NOMO-1 treated with DMSO at 0.1 percent for 48 hours (cell line): ENCODE measurements at regions not wholly inside any gene's neighbourhood (a gene's known extent, or its start where the extent isn't known, plus 50 kb on each side); places are given as distances from the start of the nearest gene placed in this dataset.
"Not testable (repeated sequence)": the region's sequence is repeated elsewhere in the genome, so short reads cannot be mapped to it uniquely, and the experiment has no call there.

Source experiments
- DNase-seq: peaks from one replicate; lab custom pipeline; 2025; ENCODE audit not compliant: unreplicated experiment; lab: John Stamatoyannopoulos, UW

DNA sequence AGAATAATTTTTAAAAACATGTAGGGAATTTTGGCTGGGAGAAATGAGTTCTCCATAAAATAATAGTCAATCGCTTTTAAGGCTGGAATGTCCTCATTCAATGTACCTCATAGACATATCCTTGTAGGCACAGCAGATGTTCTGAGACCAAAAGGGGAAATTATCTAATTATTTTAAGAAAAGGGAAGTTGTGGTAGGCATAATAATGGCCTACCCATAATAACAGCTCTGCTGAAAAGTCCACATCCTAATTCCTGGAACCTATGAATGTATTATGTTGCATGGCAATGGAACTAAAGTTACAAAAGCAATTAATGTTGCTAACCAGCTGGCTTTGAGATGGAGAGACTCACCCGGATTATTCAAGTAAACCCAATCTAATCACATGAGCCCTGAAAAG is 216.1 kb downstream of the TRIM36 start:
- peak; percentile 56 for DNase-seq

DNA sequence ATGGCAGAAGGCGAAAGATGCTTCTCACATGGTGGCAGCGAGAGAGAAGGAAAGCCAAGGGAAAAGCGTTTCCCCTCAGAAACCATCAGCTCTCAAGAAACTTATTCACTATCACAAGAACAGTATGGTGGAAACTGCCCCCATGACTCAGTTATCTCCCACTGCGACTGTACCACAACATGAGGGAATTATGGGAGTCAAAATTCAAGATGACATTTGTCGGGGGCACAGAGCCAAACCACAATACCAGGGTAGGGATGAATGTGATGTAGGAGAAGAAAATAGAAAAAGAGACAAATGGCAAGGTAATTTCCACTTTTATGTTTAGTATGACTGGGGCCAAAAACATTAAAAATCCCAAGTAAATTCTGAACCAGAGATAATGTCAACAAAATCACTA is 216.8 kb downstream of the TRIM36 start:
- no peak for DNase-seq

DNA sequence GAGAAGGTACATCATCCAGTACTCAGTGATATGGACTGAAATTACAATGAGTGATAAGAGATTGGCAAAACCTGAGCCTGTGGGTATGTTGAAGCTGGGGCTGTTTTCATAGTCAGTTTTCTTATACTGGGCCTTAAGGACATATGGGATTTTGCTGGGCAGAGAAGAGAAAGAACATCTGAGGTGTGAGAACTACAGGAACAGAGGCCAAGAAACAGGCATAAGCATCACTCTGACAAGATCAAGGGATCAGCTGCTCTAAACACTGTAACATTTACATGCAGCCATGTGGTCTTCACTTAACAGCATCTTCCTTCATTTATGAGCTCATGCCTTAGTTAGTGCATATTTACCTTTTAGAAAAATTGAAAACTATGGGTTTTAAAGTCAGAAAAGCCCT is 220.0 kb downstream of the TRIM36 start:
- no peak for DNase-seq

DNA sequence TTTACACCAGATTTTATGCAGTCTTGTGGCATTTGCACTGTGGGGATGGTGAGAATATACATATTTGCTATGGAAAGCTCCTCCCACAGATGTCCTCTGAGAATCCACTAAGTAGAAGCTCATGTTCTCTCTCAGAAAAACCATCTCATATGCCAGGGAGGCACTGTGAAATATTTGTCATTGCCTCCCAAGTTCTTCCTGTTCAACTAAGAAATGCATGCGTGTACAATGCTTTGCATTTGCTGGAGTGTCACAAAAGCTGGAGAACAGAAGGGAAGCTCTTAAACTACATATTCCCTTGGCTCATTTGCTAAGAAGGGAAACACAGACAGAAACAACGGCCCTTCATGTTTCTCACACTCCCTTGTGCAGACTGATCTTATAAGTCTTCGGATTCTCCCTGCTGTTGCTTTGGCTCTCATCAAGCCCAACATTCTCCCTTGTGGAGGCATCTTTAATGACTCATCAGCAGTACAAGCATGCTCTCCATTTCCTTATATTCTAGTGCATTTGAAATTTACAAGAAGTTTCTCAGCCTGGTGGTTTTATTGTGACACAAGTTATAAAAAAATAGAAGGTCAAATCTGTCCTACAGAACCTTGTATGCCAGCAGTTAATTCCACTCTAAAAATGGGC is 220.6 kb downstream of the TRIM36 start:
- DNase-seq: no peak

DNA sequence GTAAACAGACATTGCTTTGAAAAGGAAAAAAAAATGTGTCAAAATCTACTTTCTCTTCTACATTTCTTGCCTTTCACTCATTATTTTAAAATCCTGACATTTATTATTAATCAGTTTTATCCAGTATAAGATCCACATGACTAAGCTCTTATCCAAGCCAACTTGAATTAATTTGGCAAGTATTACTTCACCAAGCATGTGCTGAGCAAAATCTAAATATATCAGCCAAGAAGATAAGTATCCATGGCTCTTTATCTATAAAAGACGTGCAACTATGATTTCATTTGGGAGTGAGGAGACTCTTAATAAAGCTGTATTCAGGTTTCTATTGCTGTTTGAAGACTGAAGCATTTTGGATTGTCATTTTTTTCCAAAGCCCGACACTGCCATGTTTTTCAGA is 221.3 kb downstream of the TRIM36 start:
- DNase-seq: no peak

DNA sequence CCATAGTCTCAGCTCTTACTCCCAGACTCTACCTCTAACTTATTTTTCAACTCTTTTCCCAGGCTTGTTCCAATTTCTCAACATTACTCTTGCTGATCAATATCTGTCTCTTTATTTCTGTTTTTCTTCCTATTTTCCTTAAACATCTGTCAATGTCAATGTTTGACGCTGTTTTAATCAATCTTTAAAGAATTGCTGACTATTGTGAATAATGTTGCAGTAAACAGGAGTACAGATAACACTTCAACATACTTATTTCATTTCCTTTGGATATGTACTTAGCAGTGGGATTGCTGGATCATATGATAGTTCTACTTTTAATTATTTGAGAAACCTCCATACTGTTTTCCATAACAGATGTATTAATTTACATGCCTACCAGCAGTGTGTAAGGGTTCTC is 229.0 kb downstream of the TRIM36 start:
- no peak for DNase-seq

DNA sequence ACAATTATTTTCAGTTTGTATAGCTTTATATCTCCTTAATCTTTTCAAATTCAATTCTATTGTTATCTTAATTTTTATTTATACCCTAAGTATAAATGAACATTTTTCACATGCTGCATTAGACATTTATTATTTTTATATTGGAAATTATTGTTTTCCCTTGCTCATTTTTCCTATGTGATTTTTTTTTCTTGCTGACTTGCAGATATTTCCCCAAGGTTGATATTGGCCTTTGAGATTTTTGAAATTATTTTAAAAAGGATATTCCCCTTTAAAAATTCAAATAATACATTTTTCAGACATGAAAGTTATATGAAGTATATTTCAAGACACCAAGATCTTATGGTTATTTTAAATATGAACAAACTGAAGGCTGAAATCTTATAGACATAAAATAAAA is 234.2 kb downstream of the TRIM36 start:
- no peak for DNase-seq

DNA sequence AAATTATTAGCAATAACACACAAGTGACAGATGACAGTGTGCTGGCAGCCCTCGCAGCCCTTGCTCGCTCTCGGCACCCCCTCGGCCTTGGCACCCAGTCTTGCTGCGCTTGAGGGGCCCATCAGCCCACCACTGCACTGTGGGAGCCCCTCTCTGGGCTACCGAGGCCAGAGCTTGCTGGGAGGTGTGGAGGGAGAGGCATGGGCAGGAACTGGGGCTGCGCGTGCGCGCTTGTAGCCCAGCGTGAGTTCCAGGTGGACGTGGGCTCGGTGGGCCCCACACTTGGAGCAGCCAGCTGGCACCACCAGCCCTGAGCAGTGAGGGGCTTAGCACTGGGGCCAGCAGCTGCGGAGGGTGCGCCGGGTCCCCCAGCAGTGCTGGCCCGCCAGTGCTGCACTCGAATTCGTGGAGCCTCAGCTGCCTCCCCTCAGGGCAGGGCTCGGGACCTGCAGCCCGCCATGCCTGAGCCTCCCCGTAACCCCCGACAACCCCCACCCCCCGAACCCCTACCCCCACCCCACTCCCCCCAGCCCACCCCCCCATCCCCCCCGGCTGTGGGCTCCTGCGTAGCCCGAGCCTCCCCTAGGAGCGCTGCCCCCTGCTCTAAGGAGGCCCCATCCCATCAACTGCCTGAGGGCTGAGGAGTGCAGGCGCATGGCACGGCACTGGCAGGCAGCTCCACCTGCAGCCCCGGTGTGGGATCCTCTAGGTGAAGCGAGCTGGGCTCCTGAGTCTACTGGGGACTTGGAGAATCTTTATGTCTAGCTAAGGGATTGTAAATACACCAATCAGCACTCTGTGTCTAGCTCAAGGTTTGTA is 240.9 kb downstream of the TRIM36 start:
- DNase-seq: no peak

DNA sequence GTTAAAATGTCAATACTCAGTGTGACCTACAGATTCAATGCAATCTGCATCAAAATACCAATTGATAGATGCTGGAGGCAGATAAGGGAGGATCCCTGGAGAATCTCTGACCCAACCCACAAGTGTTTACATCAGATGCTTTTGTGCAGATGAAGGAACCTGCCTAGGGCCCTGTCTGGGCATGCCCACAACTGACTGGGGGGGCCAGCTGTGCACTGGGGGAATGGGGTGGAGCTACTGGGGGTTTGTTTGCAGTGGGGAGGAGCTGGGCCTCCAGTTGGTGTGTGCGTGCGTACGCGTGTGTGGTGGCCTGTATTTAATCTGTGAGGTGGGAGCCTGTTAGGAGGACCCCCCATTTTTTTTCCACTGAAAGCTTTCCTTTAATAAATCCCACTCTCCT is 244.9 kb downstream of the TRIM36 start:
- no peak for DNase-seq

DNA sequence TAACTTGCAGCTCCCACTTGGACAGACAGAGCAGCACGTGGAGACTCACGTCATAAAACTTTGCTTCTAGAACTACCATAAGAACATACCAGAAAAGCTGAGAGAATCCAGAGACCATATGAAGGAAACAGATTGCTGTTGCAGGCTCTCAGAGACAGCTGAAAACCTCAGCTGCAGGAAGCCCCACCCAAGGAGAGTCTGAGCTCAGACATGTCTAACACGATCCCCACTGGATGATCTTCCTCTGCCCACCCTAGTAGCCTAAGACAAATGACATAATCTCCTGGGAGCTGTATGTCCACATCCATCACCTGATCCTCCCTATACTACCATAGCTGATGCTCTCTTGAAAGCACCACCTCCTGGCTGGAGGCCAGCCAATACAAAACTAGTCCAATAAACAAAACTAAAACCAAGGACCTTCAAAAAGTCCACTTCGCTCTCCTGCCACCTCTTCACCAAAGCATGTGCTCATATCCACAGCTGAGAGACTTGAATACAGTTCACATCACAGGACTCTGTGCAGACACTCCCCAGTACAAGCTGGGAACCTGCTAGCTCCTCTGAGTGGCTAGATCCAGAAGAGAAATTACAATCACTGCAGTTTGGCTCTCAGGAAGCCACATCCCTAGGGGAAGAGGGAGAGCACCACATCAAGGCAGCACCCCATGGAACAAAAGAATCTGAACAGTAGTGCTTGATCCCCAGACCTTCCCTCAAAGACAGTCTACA is 257.4 kb downstream of the TRIM36 start:
- DNase-seq: no peak

DNA sequence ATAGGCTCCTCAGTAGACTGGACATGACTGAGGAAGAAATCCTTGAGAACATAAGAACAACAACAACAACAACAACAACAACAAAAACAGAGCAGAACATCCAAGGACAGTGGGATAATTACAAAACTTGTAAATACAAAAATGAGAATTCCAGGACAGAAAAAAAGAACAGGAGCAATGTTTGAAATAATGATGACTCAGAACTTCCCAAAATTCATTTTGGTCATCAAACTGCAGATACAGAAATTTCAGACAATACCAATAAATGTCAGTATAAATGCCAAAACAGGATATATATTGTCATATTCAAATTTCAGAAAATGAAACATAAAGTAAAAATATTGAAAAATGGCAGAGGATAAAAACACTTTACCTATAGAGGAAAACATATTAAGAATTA is 259.0 kb downstream of the TRIM36 start:
- DNase-seq: no peak

DNA sequence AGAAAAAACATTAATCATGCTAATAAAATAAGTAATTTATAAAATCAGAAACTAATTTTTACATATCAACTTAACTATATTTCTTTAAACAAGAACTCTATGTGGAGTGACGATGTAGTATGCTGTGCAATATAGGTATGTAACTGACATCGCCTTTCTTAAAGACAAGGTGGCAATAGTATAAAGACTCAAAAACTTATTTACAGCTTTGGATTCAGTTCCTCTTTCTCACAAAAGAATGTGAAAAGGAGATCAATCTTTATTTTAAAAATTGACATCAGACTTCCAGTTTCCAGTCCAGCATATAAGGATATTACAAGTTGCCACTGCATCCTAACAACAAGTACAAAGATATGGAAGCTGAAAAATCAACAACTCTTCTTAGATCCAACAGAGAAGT is 260.3 kb downstream of the TRIM36 start:
- DNase-seq: no peak

DNA sequence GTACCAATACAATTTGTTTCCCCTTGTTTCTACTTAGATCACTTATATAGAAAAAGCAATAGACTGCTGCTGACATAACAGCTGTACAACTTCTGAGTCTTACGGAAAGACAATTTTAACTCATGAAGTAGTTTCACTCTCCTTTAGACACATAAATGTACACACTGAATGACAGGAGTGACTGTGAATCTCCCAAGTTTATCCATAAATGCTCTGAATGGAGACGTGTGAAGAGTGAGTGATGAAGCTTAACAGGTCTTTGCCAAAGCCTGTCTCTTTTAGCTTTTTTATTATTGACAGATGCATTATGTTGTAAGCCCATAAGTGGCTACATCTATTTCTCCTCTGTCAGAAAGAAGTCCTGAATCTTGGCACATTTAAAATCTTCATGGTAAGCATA is 265.9 kb downstream of the TRIM36 start:
- DNase-seq: no peak

DNA sequence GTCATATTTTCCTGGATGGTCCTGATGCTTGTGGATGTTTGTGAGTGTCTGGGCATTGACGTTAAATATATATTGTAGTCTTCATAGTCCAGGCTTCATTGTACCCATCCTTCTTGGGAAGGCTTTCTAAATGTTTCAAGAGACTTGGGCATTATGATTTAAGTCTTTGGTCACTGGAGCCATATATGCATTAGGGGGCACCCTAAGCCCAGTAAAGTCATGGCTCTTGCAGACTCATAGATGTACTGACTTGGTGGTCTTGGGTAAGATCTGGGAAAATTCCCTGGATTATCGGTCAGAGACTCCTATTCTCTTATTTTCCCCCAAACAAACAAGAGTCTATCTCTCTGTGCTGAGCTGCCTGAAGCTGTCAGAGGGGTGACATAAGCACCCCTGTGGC is 271.1 kb downstream of the TRIM36 start:
- DNase-seq: no peak

DNA sequence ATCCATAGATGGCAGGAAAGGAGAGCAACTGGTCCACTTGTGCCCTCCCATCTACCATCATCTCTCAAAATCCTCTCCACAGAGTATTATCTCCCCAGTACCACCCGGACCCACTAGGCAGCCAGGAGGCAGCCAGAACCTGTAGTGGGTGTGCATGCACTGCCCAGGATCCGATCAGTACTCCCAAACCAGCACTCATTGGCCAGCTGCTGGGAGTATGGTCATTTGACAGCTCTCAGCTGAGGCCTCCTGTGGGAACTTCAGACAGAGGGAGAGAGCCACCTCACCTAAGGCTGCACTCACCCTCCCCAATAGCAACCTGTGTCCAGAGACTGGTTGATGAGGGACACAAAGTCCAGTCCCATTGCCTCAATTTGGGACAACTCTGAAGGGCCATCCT is 286.0 kb downstream of the TRIM36 start:
- DNase-seq: no peak

DNA sequence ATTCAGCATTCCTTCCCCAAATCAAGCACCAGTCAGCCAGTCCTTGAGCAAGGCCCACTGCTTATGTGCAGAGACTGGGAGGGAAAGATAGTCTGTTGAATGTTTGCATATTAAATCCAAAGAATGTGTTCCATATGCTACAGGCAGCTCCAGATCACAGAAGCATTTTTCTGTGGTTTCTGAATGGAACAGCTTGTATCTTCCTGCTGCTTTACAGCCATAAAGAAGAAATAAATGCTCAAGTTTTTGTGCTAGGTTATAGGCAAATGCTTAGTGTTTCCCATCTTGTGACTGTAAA is 310.3 kb downstream of the TRIM36 start:
- DNase-seq: no peak

DNA sequence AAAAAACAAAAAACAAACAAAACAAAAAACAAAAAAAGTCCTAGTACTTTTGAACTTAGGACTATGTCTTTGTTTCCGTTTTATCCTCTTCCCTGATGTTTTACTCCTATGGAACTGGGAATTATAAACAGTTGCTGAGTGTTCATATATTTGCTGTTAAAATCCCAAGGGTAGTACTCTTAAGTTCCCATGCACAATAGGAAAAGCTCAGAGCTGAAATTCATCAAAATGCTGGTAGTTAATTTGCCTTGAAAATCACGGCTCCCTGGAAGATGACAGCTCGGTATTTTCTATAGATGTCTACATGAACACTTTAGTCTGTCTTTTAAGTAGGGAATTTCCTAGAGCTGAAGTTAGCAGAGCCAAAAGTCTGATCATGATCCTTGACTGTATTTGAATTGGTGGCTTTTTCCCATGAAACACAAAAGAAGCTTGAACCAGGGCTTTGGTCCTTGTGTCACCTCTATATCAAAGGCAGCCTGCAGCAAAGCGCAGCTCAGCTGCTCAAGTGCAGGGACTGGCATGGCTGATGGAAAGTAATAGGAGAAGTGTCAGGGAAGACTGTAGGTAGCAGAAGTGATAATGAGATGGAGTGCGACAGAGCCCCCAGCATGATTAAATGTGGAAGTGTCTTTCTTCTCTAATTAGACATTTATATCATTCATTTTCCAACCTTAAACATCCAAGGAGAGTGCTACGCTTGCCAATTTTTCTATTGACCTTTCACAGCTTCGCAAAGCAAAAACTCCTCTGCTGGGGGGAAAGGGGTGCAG is 310.9 kb downstream of the TRIM36 start:
- DNase-seq: no peak

DNA sequence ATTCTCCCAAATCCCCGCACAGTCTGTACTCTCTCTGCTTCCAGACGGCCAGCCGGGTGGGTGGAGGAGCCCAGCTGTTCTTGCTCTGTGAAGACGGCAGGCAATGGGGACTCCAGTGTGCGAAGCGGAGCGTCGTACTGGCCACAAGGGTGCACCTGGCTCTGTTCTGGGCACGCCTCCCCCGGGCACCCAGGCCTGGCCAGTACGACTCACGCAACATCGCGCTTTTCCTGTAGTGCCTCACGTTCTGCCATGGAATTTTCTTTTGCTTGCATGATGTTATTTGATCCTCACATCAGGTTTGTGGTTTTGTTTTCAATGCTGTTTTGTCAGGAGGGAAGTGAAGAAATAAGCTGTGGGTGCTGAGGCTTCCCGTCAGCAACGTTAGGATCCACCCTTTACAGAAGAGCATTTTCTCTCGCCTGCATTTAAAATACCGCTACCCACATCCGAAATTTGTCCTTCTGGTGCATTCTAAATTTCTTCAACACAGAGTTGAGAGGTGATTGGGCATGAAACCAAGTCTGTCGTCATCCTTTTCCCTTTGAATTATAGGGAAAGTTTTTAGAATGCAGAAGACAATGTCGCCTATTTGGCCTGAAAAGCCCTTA is 311.7 kb downstream of the TRIM36 start:
- DNase-seq: peak; percentile 64

DNA sequence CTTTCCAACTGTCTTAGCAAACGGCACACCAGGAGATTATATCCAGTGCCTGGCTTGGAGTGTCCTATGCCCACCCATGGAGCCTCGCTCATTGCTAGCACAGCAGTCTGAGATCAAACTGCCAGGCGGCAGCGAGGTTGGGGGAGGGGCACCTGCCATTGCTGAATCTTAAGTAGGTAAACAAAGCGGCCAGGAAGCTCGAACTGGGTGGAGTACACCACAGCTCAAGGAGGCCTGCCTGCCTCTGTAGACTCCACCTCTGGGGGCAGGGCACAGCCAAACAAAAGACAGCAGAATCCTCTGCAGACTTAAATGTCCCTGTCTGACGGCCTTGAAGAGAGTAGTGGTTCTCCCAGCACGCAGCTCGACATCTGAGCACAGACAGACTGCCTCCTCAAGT is 325.0 kb downstream of the TRIM36 start:
- DNase-seq: not testable (repeated sequence)

DNA sequence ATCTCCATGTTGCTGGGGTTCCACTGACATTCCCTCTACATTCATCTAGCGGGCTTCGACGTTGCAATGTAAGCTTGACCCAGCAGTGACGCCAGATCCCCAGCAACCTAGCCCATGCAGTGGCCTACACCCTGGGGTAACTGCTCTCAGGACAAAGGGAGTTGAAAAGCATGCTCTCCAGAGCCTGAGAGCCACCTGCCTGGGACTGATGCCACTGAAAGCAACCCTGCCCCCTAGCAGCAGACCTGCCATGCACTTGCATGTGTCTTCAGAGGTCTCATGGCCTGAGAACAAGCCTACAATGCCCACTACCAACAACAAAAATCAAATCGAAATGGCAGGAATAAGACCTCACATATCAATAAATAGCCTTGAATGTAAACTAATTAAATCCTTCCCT is 330.3 kb downstream of the TRIM36 start:
- DNase-seq: no peak

DNA sequence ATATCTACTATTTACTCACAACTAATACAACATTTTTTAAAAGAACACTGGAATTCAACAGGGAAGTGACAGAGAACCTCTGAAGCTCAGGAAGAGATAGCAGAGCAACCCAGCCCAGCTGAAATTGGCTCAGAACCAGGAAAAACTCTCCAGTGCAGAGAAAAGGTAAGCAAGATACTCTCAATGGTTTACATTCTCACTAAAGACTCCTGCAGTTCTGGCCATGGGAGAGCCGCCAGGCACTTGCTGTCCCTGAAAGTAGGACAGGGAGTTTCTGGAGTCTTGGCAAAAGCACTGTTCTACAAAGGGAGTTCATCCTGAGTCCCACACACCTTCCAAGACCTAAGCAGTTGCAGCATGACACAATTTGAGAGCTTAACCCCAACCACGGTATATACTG is 330.8 kb downstream of the TRIM36 start:
- no peak for DNase-seq
